ENCODE measurements at regions not wholly inside any gene's neighbourhood (a gene's known extent, or its start where the extent isn't known, plus 50 kb on each side); places are given as distances from the start of the nearest gene placed in this dataset.

GRCh38 chr11:24356501-24356900, 140.4 kb upstream of the LUZP2 start:
- TF ChIP-seq, protein P1, sequence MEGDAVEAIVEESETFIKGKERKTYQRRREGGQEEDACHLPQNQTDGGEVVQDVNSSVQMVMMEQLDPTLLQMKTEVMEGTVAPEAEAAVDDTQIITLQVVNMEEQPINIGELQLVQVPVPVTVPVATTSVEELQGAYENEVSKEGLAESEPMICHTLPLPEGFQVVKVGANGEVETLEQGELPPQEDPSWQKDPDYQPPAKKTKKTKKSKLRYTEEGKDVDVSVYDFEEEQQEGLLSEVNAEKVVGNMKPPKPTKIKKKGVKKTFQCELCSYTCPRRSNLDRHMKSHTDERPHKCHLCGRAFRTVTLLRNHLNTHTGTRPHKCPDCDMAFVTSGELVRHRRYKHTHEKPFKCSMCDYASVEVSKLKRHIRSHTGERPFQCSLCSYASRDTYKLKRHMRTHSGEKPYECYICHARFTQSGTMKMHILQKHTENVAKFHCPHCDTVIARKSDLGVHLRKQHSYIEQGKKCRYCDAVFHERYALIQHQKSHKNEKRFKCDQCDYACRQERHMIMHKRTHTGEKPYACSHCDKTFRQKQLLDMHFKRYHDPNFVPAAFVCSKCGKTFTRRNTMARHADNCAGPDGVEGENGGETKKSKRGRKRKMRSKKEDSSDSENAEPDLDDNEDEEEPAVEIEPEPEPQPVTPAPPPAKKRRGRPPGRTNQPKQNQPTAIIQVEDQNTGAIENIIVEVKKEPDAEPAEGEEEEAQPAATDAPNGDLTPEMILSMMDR (conservative IDR thresholded peaks at IDR 0.05): no peak
- no peak for TF ChIP-seq ZFX (IDR thresholded peaks at IDR 0.05)

All from C4-2B (cell line).